DMS79 (cell line): ENCODE measurements at regions not wholly inside any gene's neighbourhood (a gene's known extent, or its start where the extent isn't known, plus 50 kb on each side); places are given as distances from the start of the nearest gene placed in this dataset.

Experiments used
- DNase-seq: peaks from one replicate; lab custom pipeline; 2025; lab: John Stamatoyannopoulos, UW

DNA sequence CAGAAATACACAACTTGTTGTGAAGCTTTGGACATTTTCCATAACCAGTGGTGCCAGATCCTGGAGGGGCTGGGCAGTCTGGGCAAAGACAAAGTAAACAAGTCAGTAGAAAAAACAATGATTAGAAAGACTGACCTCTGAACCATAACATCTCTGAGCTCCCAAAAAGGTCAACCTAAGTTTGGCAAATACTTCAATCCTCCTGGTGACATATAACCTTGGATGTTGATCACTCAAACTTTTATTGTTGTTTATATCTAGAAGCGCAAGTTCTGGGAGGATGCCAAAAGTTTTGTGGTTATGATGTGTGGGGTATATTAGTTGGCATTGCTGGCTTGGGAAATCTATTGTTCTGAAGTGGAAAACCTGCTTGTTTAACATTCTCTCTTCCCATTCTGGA is 257.7 kb downstream of the DIPK2A start:
- no peak for DNase-seq

DNA sequence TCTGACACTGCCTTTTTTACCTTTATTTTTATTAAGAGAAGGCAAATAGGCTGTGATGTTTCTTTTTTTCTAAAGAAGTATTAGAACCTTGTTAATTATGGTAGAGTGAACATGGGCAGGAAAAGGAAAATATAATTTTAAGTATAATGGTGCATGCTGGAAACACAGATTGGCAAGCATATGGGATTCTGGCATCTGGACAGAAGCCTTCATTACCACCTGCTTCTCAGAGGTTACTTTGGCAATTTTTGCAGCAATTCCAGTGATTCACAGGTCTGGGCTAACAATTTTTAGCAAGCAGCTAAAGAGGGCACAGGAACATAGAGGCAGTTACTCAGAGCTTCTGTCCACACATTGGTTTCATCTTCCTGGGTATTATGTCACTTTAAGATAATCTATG is 258.3 kb downstream of the DIPK2A start:
- no peak for DNase-seq

DNA sequence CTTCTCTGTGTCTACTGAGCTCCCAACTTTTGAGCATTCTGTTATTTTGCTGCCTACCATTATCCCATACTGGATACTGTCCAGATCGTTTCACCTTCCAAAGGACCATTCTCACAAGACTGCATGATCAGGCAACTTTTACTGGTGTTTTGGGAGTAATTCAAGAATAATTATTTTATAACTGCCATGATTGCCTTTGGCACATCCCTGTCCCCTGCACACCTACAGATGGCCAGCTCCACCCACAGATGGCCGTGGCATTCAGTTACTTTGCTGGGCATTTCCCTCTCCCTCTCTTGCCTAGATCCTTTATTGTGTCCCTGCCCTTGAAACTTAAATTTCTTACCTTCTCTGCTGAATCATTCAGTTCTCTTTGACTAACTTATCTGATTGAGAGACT is 263.9 kb downstream of the DIPK2A start:
- no peak for DNase-seq

DNA sequence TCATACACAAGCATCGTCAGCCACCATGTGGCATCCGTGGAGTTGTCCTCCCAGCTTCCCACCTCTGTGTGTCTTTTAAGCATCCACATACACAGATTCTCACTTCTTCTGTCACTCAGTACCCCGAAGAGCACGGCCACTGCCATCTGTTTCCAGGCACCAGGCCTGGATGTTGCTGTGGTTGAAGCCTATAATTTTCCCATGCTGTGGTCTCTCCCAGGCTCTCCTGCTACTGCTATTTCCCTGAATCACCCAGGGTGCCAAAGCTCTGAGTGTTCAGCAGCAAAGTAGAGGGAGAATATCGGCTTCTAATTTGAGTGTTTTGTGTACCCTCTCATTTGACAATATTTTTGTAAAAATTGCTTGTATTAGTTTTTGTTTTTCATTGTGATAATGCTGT is 265.7 kb downstream of the DIPK2A start:
- DNase-seq, result no peak

DNA sequence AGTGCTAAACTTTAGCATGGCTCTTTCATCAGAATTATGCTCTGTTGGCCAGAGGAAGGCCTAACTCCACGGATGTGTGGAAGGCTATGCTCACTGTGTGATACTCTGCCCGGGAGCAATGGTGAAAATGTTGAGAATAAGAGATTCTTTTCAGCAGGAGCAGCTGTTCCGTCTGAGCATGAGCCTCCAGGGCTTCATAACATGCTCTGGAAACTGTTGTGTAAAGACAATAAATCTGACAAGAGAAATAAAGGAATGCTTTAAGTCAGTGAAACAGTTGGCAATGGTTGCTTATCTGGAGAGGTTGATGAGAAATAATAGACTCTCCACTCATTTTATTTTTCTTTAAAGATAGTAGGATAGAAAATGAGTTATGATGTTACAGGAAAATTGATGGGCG is 269.8 kb downstream of the DIPK2A start:
- DNase-seq, result no peak

DNA sequence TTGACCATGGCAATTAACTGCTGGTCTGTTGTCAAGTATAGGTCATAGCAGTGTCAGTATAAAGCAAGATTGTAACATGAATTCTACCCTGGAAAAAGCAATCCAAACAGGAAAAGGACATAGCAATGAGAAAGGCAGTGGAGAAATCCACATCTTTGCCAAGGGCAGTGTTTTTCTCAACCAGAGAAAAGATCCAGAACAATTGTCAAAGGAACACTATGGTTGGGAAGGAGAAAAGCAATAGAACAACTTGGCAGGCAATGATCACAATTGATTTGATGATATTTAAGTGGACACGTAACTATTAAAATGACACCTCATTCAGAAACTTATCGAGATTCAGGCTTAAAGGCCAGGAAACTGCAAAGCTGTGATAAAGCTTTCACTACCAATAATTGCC is 271.1 kb downstream of the DIPK2A start:
- DNase-seq, result no peak

DNA sequence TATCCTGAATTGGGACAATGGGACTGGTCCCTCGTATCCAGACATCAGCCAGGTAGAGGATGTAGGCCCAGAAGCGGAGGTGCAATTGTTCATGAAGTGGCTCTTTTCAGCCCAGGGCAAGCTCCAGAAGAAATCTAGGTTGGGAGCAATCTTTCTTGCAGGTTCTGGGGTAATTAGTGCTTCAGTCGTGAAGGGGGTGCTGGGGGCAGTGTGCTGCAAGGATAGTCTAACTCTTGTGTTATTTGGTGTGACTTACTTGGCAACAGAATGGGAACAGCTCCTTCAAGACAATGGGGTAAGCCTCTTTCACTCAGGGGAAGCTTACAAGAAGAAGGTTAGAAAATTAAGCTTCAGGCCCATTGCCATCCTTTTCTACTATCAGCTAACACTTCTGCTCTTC is 273.0 kb downstream of the DIPK2A start:
- DNase-seq, result no peak

DNA sequence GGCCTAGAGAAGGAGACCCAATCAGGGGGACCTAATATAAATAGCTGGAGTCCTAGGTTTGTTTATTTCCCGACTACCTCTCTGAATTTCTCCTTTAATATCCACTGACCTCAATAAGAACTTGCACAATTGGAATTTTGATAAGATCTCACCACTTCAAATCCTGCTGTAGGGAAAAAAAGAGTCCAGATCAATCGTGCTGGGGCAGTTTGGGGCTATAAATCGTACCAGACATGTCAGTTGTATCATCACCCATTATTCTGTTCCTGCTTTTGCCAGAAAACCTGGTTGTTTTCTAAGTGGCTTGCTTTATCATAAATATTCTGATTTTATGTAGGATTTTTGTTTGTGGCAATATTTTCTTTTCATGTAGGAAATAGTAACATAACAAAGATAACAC is 281.3 kb downstream of the DIPK2A start:
- DNase-seq, result no peak

DNA sequence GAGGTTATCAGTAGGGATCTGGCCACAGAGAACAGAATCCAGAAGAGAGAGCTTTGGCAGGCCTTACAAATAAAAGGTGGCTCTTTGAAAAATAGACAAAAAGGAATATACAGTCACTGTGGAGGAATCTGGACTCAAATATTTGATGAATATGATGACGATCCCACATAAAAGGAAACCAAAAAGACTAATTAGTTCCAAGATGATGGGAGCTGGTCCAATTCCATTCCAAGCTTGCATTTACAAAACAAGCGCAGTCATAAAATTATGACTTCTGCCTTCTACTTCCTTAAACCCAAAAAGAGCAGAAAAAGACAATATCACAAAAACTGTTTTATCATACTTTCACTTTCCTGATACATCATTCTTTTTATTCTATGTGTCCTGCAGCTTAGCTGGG is 285.8 kb downstream of the DIPK2A start:
- DNase-seq, result no peak

DNA sequence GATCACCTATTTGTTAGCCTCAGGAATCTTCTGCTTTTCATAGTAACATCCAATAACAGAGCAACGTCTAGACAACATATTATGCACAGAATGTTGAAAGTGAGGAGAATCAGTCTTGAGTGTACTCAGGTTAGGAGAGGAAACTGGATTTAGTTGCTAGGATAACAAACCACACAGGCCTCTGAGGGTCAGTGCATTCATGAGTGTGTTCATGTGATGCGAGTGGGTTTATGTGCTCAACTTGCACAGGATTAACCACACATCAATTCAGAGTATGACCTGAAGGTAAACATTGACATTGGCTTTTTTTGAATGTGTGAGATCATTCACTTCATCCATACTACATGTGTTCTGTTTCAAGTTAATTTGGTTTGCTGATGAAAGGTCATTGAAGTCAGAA is 287.6 kb downstream of the DIPK2A start:
- DNase-seq, result peak; percentile 37

DNA sequence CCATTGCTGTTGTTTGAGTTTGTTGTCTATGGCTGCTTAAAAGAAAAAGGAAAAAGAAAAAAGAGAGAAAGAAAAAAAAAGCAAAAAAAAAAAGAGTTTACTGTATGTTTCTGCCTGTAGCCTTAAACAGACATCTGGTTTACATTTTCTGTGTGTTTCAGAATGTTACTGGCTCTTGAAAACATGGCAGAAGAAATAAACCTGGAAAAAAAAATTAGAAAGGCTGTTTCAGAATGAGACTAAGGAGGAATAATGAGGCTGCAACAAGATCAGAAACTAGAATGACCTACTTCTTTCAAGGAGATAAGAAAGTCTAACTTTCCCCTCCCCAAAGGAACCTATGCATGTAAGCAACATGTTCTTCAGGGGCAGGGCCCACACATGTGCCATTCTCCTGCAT is 292.1 kb downstream of the DIPK2A start:
- DNase-seq, result no peak

DNA sequence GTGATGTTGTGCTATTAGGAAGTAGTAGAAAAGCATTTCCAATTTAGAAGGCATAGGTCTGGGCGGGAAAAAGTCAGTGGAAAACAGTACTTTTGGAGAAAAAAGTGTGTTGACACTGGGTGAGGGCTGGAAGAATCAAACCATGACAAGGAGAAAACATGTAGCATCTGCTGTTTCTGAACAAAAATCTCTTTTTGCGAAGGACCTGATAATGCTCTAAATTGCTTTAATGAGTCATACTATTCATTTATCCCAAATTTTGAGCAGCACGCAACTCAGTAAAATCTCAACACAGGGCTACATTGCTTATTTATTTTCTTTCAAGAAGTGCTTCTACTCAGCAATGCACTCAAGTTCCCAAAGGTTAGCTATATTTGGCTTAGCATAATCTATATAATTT is 292.7 kb downstream of the DIPK2A start:
- no peak for DNase-seq

DNA sequence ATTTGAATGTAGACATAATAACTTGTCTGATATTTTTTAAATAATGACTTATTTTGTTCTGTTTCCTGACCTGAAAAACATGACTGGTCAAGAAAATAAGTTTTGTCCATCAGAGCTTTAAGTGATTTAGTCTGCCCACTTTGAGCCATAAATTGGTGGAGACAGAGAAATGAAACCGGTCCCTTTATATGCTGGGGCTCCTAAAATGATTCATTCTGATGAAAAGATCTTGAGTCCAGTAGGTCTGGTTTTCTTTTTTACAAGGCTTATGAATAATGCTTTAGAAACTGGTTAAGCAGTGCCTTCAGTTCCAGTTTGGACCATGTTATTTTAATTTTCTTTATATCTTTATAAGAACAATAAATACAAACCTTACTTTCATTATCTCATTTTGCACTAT is 293.2 kb downstream of the DIPK2A start:
- no peak for DNase-seq

DNA sequence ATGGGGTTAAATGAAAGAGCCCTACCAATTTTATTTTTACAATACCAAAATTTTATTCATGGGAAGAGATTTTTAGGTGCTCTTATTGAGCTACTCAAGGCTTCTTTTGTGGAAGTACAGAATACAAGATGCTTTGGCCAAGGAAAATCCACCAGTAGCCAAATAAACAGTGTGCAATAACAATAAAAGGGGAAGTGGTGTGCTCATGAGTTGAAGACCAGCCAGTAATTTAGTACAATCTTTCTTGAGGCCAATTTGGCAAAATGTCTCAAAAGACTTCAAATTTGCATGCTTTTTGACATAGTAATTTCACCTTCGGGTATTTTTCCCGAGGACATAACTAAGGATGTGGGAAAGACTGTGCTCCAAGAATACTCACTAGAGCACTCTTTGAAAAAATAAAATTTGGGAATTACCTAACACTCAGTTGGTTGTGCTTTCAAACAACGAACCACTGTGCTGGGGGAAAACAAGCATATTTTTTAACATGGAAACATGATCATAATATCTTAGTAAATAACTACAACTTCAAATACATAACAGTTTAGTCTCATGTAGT is 294.0 kb downstream of the DIPK2A start:
- no peak for DNase-seq

DNA sequence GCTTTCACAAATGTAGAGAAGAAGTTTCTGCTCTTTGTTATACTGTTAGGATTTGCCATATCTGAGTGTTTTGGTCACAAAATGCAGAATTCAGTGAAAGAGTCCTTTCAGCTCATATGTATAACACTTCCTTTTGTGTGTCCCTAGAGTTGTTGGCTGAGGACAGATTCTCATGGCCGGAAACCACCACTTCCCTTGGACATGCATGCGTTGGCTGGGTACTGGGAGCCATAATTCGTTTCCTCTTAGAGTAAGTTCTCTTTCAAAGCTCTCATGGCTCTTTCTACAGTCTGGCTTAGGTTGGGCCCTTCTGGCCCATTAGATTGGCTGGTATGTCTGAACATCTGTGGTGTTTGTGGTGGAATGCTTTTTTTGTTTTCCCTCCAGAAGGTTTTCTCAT is 298.5 kb downstream of the DIPK2A start:
- DNase-seq, result no peak

DNA sequence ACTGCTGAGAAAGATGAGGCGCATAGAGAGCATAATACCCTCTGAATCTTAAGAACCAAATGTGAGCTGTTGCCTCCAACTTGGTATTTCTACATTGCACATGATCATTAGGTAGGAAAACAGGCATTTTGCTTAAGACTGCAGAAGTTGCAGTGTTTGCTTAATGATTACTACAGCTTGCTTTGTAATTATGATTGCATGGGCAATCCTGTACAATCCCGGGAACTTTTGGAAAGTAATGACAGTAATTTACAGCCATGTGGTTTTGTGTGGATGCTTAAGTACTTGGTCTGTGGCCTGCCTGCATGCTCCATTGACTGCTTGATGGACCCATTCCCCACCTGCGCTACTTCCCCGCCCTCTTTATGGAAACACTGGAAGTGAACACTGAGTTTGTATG is 301.1 kb downstream of the DIPK2A start:
- DNase-seq, result peak; percentile 61

DNA sequence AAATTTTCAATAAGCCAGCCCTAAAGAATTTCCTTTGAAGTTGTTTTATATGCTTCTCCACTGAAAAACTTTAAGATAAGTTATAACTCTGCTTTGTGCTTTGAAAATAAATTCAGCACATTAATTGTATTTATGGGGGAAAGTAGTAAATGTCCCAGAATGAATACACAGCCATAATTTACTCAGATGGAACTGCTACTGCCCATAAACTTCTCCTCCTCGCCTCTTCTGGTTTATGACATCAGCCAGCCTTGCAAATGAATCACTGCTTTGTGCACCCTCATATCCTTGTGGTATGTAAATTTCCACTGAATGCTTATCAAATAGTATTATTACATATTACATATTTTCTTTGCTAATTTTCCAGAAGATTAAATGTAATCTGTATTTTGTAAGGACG is 302.0 kb downstream of the DIPK2A start:
- no peak for DNase-seq

DNA sequence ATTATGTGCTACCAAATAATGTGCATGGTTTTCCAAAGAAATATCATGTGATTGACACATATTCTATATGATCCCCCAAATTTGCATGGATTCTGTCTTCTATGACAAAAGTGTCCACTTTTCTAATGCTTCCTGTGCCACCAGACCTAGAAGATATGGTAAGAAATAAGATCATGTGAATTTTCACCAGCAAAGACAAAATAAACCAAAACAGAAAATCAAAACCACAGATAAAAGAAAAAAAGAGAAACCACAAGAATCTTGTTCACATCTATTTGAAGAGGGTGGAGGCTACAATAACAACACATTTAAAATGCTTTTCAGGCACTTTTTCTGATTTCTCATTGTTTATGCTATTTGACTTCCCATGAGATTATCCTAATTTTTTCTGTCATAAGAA is 303.4 kb downstream of the DIPK2A start:
- no peak for DNase-seq

DNA sequence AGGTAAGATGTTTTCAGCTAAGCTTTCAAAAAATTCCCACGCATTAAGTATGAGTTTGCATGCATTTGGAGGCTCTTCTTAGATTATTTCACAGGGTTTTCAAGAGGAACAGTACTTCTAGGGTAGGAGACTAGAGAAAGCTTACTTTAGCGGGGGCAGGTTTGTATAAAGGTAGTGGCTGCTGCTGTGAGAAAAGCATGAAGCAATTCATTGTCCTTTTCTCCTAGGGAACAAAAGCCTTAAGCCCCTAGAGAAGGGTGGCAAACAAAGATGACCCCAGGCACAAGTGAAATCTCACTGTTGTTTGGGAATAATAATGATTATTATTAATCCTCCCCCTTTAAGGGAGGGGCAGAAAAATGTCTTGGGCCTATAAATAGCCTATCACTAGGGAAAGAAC is 310.7 kb downstream of the DIPK2A start:
- DNase-seq, result no peak

DNA sequence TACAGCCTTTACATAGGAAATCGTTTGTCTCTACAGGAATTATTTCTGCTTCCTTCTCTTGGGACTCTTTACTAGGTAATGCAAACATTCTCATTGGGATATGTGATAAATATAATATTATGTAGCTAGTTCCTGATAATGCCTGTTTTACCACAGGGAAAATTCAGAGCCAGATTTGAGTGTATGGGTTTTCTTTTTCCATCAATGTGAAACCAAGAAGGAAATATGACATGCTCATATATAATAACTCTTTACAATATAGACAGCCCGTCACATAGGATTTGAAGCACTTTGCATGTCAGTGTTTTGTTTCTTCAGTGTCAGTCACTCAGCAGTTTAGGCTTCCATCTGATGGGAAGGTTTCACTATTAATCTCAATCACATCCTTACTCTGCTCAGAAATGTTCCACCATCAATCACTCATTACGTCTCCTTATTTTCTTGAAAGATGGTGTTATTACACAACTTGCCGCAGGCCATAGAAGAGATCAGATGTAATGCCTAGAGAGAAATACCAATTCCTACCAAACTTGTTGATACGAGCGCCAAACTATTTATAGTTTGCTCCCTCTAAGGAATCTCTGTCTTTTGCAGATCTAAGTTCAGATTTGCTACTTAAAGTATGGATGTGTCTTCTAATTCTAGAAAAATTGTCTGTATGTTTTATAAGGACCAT is 314.8 kb downstream of the DIPK2A start:
- DNase-seq, result no peak

DNA sequence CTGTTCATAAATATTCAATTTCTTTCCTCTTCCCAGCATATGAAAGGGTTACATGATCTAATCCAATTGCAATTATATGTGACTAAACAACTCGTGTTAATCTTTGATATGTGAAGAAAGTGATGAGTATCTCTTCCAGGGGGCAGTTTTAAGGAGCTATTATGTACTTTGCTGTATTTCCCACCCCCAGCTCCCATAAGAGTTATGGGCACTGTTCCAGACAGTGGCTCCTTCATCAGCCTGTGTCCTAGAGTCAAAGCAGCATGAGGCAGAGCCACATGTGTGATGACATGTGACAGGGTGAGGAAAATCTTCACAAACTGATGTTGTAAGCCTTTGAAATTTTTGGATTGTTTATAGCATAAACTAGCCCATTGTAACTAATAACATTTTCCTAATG is 315.4 kb downstream of the DIPK2A start:
- no peak for DNase-seq

DNA sequence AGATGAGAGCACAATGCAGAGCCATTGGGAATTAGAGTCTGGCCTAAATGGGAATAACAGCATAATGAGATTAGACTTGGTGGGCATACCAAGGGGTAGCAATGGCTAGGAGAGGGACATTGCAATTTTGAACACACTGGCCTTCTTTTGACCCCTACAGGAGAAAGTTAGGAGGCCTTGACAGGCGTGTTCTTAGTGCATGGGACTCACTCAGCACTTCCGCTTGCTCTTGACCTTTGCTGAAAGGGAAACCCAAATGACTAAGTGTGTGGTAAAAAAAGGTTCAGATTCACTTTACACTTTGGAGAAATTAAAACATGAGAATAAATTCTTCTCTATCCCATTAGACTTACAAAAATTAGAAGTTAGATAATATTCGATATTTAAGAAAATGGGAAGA is 317.4 kb downstream of the DIPK2A start:
- no peak for DNase-seq

DNA sequence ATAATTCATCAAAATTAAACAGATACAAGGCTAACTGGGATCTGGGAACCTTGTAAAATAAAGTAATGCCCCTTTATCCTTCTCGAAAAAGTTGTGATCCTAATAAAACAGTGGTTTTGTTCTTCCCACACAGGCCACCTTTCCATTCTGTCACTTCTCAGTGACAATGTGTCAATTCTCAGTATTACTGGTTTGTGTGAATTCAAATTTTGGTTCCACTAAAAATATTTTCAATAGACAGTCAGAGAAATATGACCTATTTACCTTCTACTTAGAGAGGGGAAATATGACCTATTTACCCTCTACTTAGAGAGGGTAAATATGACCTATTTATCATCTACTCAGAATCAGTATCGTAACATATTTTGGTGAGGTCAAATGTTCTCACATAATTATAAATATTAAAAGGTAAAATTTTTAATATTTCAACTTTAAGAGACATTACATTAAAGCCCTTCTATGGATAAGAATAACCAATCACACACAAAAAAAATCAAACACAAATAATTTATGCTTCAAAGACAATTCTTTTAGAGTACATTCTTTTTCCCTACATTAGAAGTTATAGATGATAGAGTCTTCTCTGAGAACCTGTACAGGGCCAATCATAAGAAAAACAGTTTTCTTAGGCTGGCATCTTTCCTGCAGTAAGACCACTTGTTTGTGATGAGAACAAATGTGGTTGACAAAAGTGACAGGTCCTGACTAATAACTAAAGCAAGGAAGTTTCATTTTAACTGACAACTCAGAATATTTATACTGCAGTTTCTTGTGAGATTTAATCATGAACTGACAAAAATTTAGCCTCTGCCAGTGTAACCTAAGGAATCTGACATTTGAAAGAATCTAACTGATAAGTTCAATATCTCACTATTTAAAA is 323.3 kb downstream of the DIPK2A start:
- DNase-seq, result no peak
